ENCODE measurements at regions not wholly inside any gene's neighbourhood (a gene's known extent, or its start where the extent isn't known, plus 50 kb on each side); places are given as distances from the start of the nearest gene placed in this dataset.

DNA sequence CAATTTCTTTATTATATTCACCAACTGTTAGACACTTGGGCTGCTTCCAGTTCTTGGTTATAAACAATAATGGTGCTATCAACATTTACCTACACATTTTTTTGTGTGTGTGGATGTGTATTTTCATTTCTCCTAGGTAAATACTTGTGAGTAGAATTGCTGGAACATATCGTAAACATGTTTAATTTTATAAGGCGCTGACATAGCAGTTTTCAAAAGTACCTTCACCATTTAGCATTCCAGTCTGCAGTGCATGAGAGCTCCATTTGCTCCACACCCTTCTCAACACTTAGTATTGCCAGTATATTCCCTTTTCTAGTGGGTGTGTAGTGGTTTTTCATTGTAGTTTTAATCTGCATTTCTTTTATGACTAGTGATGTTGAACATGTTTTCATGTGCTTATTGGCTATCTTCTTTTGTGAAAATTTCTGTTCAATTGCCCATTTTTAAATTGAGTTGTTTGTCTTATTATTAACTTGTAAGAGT lies 59.6 kb upstream of the FAM204A start:
- H3K4me3 ChIP-seq (ENCODE audit: low read depth, low read length) = no peak overlapping the region
- TF ChIP-seq, protein P1, sequence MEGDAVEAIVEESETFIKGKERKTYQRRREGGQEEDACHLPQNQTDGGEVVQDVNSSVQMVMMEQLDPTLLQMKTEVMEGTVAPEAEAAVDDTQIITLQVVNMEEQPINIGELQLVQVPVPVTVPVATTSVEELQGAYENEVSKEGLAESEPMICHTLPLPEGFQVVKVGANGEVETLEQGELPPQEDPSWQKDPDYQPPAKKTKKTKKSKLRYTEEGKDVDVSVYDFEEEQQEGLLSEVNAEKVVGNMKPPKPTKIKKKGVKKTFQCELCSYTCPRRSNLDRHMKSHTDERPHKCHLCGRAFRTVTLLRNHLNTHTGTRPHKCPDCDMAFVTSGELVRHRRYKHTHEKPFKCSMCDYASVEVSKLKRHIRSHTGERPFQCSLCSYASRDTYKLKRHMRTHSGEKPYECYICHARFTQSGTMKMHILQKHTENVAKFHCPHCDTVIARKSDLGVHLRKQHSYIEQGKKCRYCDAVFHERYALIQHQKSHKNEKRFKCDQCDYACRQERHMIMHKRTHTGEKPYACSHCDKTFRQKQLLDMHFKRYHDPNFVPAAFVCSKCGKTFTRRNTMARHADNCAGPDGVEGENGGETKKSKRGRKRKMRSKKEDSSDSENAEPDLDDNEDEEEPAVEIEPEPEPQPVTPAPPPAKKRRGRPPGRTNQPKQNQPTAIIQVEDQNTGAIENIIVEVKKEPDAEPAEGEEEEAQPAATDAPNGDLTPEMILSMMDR (conservative IDR thresholded peaks at IDR 0.05; ENCODE audit: low read depth, low read length) = no peak
- DNase-seq (ENCODE audit: low read depth) = no peak

DNA sequence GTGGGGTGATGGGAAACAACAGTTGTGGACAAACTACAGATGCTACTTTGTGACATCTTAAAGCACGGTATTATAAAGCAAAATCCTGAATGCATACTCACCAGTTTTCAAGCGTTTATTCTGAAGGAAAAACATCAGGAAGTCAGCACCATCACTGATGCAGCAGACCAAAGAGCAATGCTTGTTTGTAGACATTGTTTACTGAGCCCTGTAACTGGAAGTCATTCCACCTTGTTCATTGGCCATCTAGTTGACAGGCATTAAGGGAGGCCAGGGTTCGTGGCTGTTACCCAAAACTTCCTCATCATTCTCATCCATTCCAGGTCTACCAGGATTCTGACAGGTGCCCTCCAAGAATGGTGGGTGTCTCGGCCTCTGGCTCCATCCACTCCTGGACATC lies 55.3 kb upstream of the FAM204A start:
- H3K4me3 ChIP-seq (ENCODE audit: low read depth, low read length) = no peak overlapping the region
- DNase-seq (ENCODE audit: low read depth) = no peak
- TF ChIP-seq, protein P1 (conservative IDR thresholded peaks at IDR 0.05; ENCODE audit: low read depth, low read length) = no peak

DNA sequence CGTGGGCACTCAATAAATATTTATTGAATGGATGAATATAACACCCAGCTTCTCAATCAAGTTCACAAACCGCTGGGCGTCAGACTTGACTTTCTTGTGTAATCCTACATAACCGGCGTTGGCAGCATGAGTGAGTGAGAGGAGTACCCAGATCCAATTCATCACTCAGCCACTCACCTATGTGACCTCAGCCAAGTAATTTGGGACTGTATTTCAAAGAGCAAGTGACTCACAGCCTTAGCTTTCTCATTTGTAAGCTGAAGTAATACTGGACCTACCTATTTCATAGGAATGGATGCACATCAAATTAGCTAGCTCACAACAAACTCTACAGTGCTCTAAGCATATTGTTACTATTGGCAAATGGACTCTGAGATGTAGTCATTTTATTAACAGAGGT lies 53.8 kb upstream of the FAM204A start:
- DNase-seq (ENCODE audit: low read depth) = no peak
- TF ChIP-seq, protein P1 (conservative IDR thresholded peaks at IDR 0.05; ENCODE audit: low read depth, low read length) = no peak
- no peak overlapping the region for H3K4me3 ChIP-seq (ENCODE audit: low read depth, low read length)

DNA sequence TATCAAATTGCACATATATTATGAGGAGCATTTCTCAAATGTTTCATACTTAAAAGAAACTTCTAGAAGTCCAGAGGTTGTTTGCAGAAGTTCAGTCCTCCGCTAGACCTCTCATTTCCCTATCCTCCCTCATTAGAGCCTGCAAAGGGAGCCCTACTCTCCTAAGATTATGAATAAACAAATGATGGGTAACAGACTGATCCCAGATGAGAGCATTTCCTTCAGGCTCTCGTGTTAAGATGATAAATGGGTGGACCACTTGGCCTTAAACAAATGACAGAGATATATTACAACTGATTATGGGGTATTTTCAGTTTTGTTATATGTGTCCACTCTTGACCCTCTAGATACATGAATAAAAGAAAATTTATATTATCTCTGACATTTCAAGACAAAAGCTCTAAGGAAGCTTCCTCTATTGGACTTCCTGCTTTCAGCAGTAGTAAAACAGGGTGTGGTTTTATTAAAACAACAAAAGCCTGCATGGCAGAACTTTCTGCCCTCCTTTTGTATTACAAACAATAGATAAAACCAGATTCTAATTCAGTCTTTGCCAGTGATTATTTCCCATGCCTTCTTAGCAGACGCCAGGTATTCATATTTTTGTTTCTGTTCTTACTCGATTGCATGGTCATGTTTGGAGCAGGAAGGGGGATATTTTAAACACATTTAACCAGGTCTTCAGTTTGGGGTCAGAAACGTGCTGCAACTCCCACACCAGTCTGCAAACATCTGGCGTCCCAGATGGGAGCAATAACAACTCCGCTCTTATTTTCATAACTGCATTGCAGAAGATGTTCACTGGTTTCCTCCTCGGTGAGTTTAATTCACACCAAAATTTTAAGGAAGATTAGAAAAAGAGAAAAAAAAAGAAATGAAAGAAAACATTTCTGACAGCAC lies 52.4 kb upstream of the FAM204A start:
- H3K4me3 ChIP-seq (ENCODE audit: low read depth, low read length) = no peak overlapping the region
- TF ChIP-seq, protein P1 (conservative IDR thresholded peaks at IDR 0.05; ENCODE audit: low read depth, low read length) = no peak
- DNase-seq (ENCODE audit: low read depth) = no peak

DNA sequence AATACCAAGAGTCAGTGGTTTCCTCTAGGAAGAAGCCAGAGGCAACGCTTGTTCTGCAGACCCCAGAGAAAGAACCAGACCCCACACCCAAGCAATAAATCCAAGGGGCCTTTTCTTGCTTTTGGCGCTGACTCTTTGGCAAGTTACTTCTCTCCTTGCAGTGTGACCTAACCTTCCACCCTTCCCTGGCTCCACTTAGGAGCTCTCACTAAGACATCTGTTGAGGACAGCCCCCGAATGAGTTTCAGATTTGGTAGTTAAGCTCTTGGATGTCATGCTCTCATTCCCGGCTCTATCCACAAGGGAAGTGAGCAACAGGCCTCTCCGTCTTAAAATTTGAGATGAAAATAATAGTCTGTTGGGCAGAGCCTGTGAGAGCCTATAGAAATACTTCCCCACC lies 50.6 kb upstream of the FAM204A start:
- TF ChIP-seq, protein P1 (conservative IDR thresholded peaks at IDR 0.05; ENCODE audit: low read depth, low read length) = no peak
- DNase-seq (ENCODE audit: low read depth) = no peak
- H3K4me3 ChIP-seq (ENCODE audit: low read depth, low read length) = no peak overlapping the region
